CD14-positive monocyte (primary cell): ENCODE measurements at regions not wholly inside any gene's neighbourhood (a gene's known extent, or its start where the extent isn't known, plus 50 kb on each side); places are given as distances from the start of the nearest gene placed in this dataset.

Experiments used
- DNase-seq, 3 donors: peaks; one replicate each; pipeline ENCODE4 v3.0.0-alpha.2; 2011 to 2022
- H2AFZ ChIP-seq: 2 replicates; pipeline ENCODE4 v1.6.0; 2012; ENCODE audit warnings: mild to moderate bottlenecking, low read depth, low read length, inconsistent platforms; ENCODE audit not compliant: insufficient read depth, poor library complexity, severe bottlenecking
- H3K27ac ChIP-seq, 2 donors: 1 replicate in 1 of 2; 2 replicates in 1 of 2; pipeline ENCODE4 v1.5.1; 2012 to 2013; ENCODE audit warnings: low read length in 2 of 2, control low read depth in 1 of 2, inconsistent platforms in 1 of 2, low read depth in 1 of 2, mild to moderate bottlenecking in 1 of 2
- H3K27me3 ChIP-seq, 2 donors: one replicate each; pipeline versions ENCODE4 v1.6.0 to v1.6.1; 2011 to 2013; ENCODE audit warnings: low read length in 2 of 2; ENCODE audit not compliant: control insufficient read depth in 2 of 2, insufficient read depth in 2 of 2
- H3K36me3 ChIP-seq, 2 donors: replicated peaks in 1 of 2; 1 replicate in 1 of 2; 2 replicates in 1 of 2; pipeline versions ENCODE4 v1.5.1 to v1.6.1; 2012 to 2013; ENCODE audit warnings: low read length in 2 of 2, control low read depth in 1 of 2, inconsistent platforms in 1 of 2, mild to moderate bottlenecking in 1 of 2; ENCODE audit not compliant: insufficient read depth in 2 of 2, control insufficient read depth in 1 of 2
- H3K4me1 ChIP-seq, 2 donors: 1 replicate in 1 of 2; 2 replicates in 1 of 2; pipeline versions ENCODE4 v1.5.1 to v1.6.1; 2012 to 2013; ENCODE audit warnings: low read length in 2 of 2, control low read depth in 1 of 2, inconsistent platforms in 1 of 2, mild to moderate bottlenecking in 1 of 2, moderate library complexity in 1 of 2; ENCODE audit not compliant: insufficient read depth in 2 of 2, control insufficient read depth in 1 of 2
- H3K4me2 ChIP-seq: replicated peaks from 2 replicates; pipeline ENCODE3; 2012; ENCODE audit warnings: low read length, moderate library complexity, mild to moderate bottlenecking; ENCODE audit not compliant: poor library complexity, severe bottlenecking; ENCODE audit errors: extremely low read depth
- H3K4me3 ChIP-seq, 3 experiments: fragments of 200-600 bp in 1 of 3; sonication (generic) in 1 of 3; replicated peaks in 1 of 3; 1 replicate in 2 of 3; 2 replicates in 1 of 3; pipeline ENCODE4 v1.5.1; 2011 to 2013; ENCODE audit warnings: low read length in 3 of 3, mild to moderate bottlenecking in 3 of 3, control low read depth in 2 of 3, low read depth in 2 of 3, inconsistent platforms in 1 of 3, moderate library complexity in 1 of 3
- H3K79me2 ChIP-seq: 2 replicates; pipeline ENCODE4 v1.6.0; 2012; ENCODE audit warnings: mild to moderate bottlenecking, control low read depth, inconsistent platforms, low read length, moderate library complexity; ENCODE audit not compliant: insufficient read depth
- H3K9ac ChIP-seq: 2 replicates; pipeline ENCODE4 v1.6.0; 2017; ENCODE audit warnings: low read length, mild to moderate bottlenecking; ENCODE audit not compliant: insufficient read depth, poor library complexity, severe bottlenecking
- H3K9me3 ChIP-seq, 2 donors: replicated peaks in 1 of 2; 1 replicate in 1 of 2; 2 replicates in 1 of 2; pipeline versions ENCODE4 v1.5.1 to v1.6.1; 2012 to 2013; ENCODE audit warnings: low read length in 2 of 2, control low read depth in 1 of 2; ENCODE audit not compliant: control insufficient read depth in 1 of 2, insufficient read depth in 1 of 2
- H4K20me1 ChIP-seq: 2 replicates; pipeline ENCODE4 v1.6.0; 2012; ENCODE audit warnings: mild to moderate bottlenecking, low read length, control low read depth, moderate library complexity; ENCODE audit not compliant: insufficient read depth
- H3K27ac Mint-ChIP-seq, 7 donors: one replicate each; pipeline ENCODE4 v1.8.0; 2020; ENCODE audit warnings: mild to moderate bottlenecking in 7 of 7, mixed read lengths in 7 of 7, moderate library complexity in 6 of 7, inconsistent platforms in 2 of 7
- H3K27me3 Mint-ChIP-seq, 3 donors: one replicate each; pipeline ENCODE4 v1.8.0; 2021 to 2022; ENCODE audit warnings: low read depth in 3 of 3, mild to moderate bottlenecking in 3 of 3, mixed read lengths in 3 of 3, moderate library complexity in 3 of 3, inconsistent platforms in 1 of 3
- H3K36me3 Mint-ChIP-seq, 2 donors: one replicate each; pipeline ENCODE4 v1.8.0; 2020; ENCODE audit warnings: mixed read lengths in 2 of 2, inconsistent platforms in 1 of 2, mild to moderate bottlenecking in 1 of 2
- H3K4me1 Mint-ChIP-seq: one replicate; pipeline ENCODE4 v1.8.0; 2020; ENCODE audit warnings: mild to moderate bottlenecking, mixed read lengths
- H3K4me3 Mint-ChIP-seq, 2 donors: one replicate each; pipeline ENCODE4 v1.8.0; 2020; ENCODE audit warnings: mild to moderate bottlenecking in 2 of 2, mixed read lengths in 2 of 2, moderate library complexity in 1 of 2
- H3K9me3 Mint-ChIP-seq, 7 donors: one replicate each; pipeline ENCODE4 v1.8.0; 2020 to 2022; ENCODE audit warnings: mixed read lengths in 7 of 7, mild to moderate bottlenecking in 6 of 7, moderate library complexity in 6 of 7, inconsistent platforms in 2 of 7
- CTCF ChIP-seq: fragments of 200-600 bp; IDR thresholded peaks from one replicate; pipeline ENCODE4 v1.8.0; 2022; ENCODE audit warnings: antibody characterized with exemption, mild to moderate bottlenecking
- WGBS: methylation state at CpG from one replicate; pipeline ENCODE4 v1.1.5; 2013; ENCODE audit warnings: missing lambda C conversion rate; ENCODE audit not compliant: insufficient coverage; 5-methylcytosine and 5-hydroxymethylcytosine counted together
- intact Hi-C, 2 donors: fragments of 100-400 bp; cut with micrococcal nuclease; formaldehyde crosslinking; loops; one replicate each; pipeline versions ENCODE4 v1.15.0 to v1.15.1; 2023

GRCh38 chrX:126929071-126929470 is 109.5 kb downstream of the PRR32 start:
- peaks cover 0 to 14% (median 4%) of the 10 kb centered on the region in 7 donors for H3K9me3 Mint-ChIP-seq
- Histone ChIP-seq H4K20me1 (no peaks in the 10 kb centered on the region), H3K4me1 (no peaks in the 10 kb centered on the region), H3K27ac (no peak overlapping the region), H3K9me3 (peaks cover 0 to 12% of the 10 kb centered on the region in 2 donors), H2AFZ (no peak overlapping the region), H3K9ac (no peak overlapping the region), H3K36me3 (no peaks in the 10 kb centered on the region), H3K79me2 (no peaks in the 10 kb centered on the region), H3K4me2 (no peak overlapping the region), H3K4me3 (no peak overlapping the region), H3K27me3 (no peaks in the 10 kb centered on the region)
- intact Hi-C loops: no loop called here
- H3K36me3 Mint-ChIP-seq: no peaks in the 10 kb centered on the region
- TF ChIP-seq CTCF: no peak
- no peaks in the 10 kb centered on the region for H3K4me1 Mint-ChIP-seq
- no peak overlapping the region for H3K4me3 Mint-ChIP-seq
- no peak overlapping the region for H3K27ac Mint-ChIP-seq
- no CpG with 5 or more reads among the region's 1 CpG for WGBS
- H3K27me3 Mint-ChIP-seq: peaks cover 0 to 2% (median 1%) of the 10 kb centered on the region in 3 donors
- no peak for DNase-seq

- TF ChIP-seq CTCF: no peak
Measured at GRCh38 chrX:126967225-126967624, 147.7 kb downstream of the PRR32 start.

More at GRCh38 chrX:126967225-126967624, 147.7 kb downstream of the PRR32 start:
- intact Hi-C loops: no loop called here
- H3K27me3 ChIP-seq: no peaks in the 10 kb centered on the region
- H2AFZ ChIP-seq: no peak overlapping the region
- WGBS: no CpG with 5 or more reads among the region's 3 CpGs
- no peaks in the 10 kb centered on the region for H3K27me3 Mint-ChIP-seq
- no peaks in the 10 kb centered on the region for H4K20me1 ChIP-seq
- no peaks in the 10 kb centered on the region for H3K4me1 Mint-ChIP-seq
- no peaks in the 10 kb centered on the region for H3K79me2 ChIP-seq
- H3K36me3 Mint-ChIP-seq: no peaks in the 10 kb centered on the region
- no peaks in the 10 kb centered on the region for H3K4me1 ChIP-seq
- H3K9me3 Mint-ChIP-seq: peaks cover 0 to 3% (median 2%) of the 10 kb centered on the region in 7 donors
- H3K9me3 ChIP-seq: no peaks in the 10 kb centered on the region
- H3K27ac ChIP-seq: no peak overlapping the region
- H3K4me3 ChIP-seq: no peak overlapping the region
- H3K4me2 ChIP-seq: no peak overlapping the region
- no peak overlapping the region for H3K4me3 Mint-ChIP-seq
- H3K27ac Mint-ChIP-seq: no peak overlapping the region
- DNase-seq: no peak
- no peak overlapping the region for H3K9ac ChIP-seq
- no peaks in the 10 kb centered on the region for H3K36me3 ChIP-seq
